Adrenal gland (tissue), 9 donors: ENCODE measurements at regions not wholly inside any gene's neighbourhood (a gene's known extent, or its start where the extent isn't known, plus 50 kb on each side); places are given as distances from the start of the nearest gene placed in this dataset.

ENCODE experiments used
- DNase-seq, 7 donors: peaks; one replicate each; pipeline ENCODE4 v3.0.0-alpha.2; 2019 to 2020
- H3K27ac ChIP-seq, 5 donors: fragments of 200-600 bp; sonication (generic) in 4 of 5; 1 replicate in 3 of 5; 2 replicates in 2 of 5; pipeline versions ENCODE4 v1.5.1 to v1.8.0; 2016 to 2020; ENCODE audit warnings: mild to moderate bottlenecking in 1 of 5
- H3K27me3 ChIP-seq: fragments of 200-600 bp; 2 replicates; pipeline ENCODE4 v1.8.0; 2021
- H3K36me3 ChIP-seq, 2 donors: fragments of 200-600 bp; replicated peaks in 1 of 2; 1 replicate in 1 of 2; 2 replicates in 1 of 2; pipeline versions ENCODE4 v1.5.1 to v1.8.0; 2018 to 2022
- H3K4me1 ChIP-seq, 2 donors: fragments of 200-600 bp; replicated peaks in 1 of 2; 1 replicate in 1 of 2; 2 replicates in 1 of 2; pipeline versions ENCODE4 v1.5.1 to v1.8.0; 2018 to 2021
- H3K4me3 ChIP-seq, 4 donors: fragments of 200-600 bp; sonication (generic) in 3 of 4; one replicate each; pipeline ENCODE4 v1.5.1; 2016 to 2018
- H3K9me3 ChIP-seq, 3 donors: fragments of 200-600 bp; sonication (generic) in 1 of 3; replicated peaks in 1 of 3; 1 replicate in 2 of 3; 2 replicates in 1 of 3; pipeline versions ENCODE4 v1.5.1 to v1.8.0; 2016 to 2021
- CTCF ChIP-seq, 6 experiments: fragments of 450-650 bp in 4 of 6; fragments of 200-600 bp in 2 of 6; sonication (generic) in 1 of 6; IDR thresholded peaks; 1 replicate in 5 of 6; 2 replicates in 1 of 6; pipeline versions ENCODE4 v1.5.1 to v1.8.0; 2016 to 2021; ENCODE audit warnings: antibody characterized with exemption in 6 of 6, mild to moderate bottlenecking in 2 of 6, moderate library complexity in 1 of 6
- POLR2A ChIP-seq, 2 donors: fragments of 450-650 bp; IDR thresholded peaks; one replicate each; pipeline ENCODE4 v1.6.1; 2017; ENCODE audit warnings: antibody characterized with exemption in 2 of 2, mild to moderate bottlenecking in 2 of 2, moderate library complexity in 1 of 2
- WGBS, 4 donors: extraction: QIAGEN DNeasy Blood & Tissue Kit in 2 of 4; methylation state at CpG; one replicate each; pipeline versions ENCODE4 v1.1.5 to v1.1.7; 2013 to 2017; 5-methylcytosine and 5-hydroxymethylcytosine counted together
- intact Hi-C, 2 donors: fragments of 100-400 bp; cut with DNase I; formaldehyde crosslinking; loops; one replicate each; pipeline versions ENCODE4 v1.14.1 to v1.15.0; 2022 to 2023
- donor health status: healthy with polysubstance abuse.
- donor health status: Bipolar disorder and iron deficiency.
- donor health status: DM: yes; HTN: yes; CAD: no.
- donor health status: DM: no; HTN: no; CAD: no.
- donor health status: DM: no; HTN: no; CAD: no.

GRCh38 chr5:92809855-92810465 is 771.1 kb downstream of the NR2F1-AS1 start:
- 77 to 93% (median 87%) methylated on average over 3 of the region's 3 CpGs for WGBS, 4 donors
- H3K4me3 ChIP-seq, result no peak overlapping the region

GRCh38 chr5:92808474-92808873 is 772.5 kb downstream of the NR2F1-AS1 start:
- TF ChIP-seq CTCF (IDR thresholded peaks at IDR 0.05) (no peak), POLR2A (IDR thresholded peaks at IDR 0.05) (no peak)
- H3K9me3 ChIP-seq, result no peaks in the 10 kb centered on the region
- H3K4me3 ChIP-seq, result no peak overlapping the region
- intact Hi-C loops, result no loop called here
- WGBS, 4 donors, result 46 to 82% (median 68%) methylated on average over 1 of the region's 1 CpG
- no peak overlapping the region for H3K27ac ChIP-seq
- H3K4me1 ChIP-seq, result no peaks in the 10 kb centered on the region
- DNase-seq, result no peak
- no peaks in the 10 kb centered on the region for H3K36me3 ChIP-seq
- peaks cover 11% of the 10 kb centered on the region for H3K27me3 ChIP-seq

More at GRCh38 chr5:92809855-92810465, 771.1 kb downstream of the NR2F1-AS1 start:
- Histone ChIP-seq H3K36me3 (no peaks in the 10 kb centered on the region), H3K27ac (no peak overlapping the region), H3K9me3 (no peaks in the 10 kb centered on the region), H3K4me1 (no peaks in the 10 kb centered on the region), H3K27me3 (no peaks in the 10 kb centered on the region)
- intact Hi-C loops, result no loop called here
- DNase-seq, result no peak
- no peak for TF ChIP-seq CTCF (IDR thresholded peaks at IDR 0.05)
- no peak for TF ChIP-seq POLR2A (IDR thresholded peaks at IDR 0.05)

GRCh38 chr5:92807085-92807484 is 773.9 kb downstream of the NR2F1-AS1 start:
- Histone ChIP-seq H3K9me3 (no peaks in the 10 kb centered on the region), H3K4me3 (no peak overlapping the region), H3K27me3 (peaks cover 18% of the 10 kb centered on the region), H3K27ac (no peak overlapping the region), H3K4me1 (no peaks in the 10 kb centered on the region), H3K36me3 (no peaks in the 10 kb centered on the region)
- 78 to 86% (median 82%) methylated on average over 4 of the region's 4 CpGs for WGBS, 4 donors
- TF ChIP-seq POLR2A (IDR thresholded peaks at IDR 0.05), result no peak
- DNase-seq, result no peak
- intact Hi-C loops, result no loop called here

- H3K36me3 ChIP-seq, result no peaks in the 10 kb centered on the region
Measured at GRCh38 chr5:92805446-92805845, 775.6 kb downstream of the NR2F1-AS1 start.

More at GRCh38 chr5:92805446-92805845, 775.6 kb downstream of the NR2F1-AS1 start:
- no peak for DNase-seq
- intact Hi-C loops, result no loop called here
- Histone ChIP-seq H3K27ac (no peak overlapping the region), H3K9me3 (no peaks in the 10 kb centered on the region), H3K4me1 (peaks cover 0 to 4% of the 10 kb centered on the region in 2 donors), H3K27me3 (peaks cover 18% of the 10 kb centered on the region), H3K4me3 (no peak overlapping the region)
- TF ChIP-seq CTCF (IDR thresholded peaks at IDR 0.05) (no peak), POLR2A (IDR thresholded peaks at IDR 0.05) (no peak)
